GM18526 (cell line): ENCODE measurements at regions not wholly inside any gene's neighbourhood (a gene's known extent, or its start where the extent isn't known, plus 50 kb on each side); places are given as distances from the start of the nearest gene placed in this dataset.

ENCODE experiments used
- POLR2A ChIP-seq: IDR thresholded peaks from 3 replicates; pipeline ENCODE4 v1.6.1; 2011; ENCODE audit not compliant: insufficient read length; ENCODE audit errors: extremely low read depth

GRCh38 chr3:177330779-177331178 lies 133.5 kb upstream of the TBL1XR1 start:
- TF ChIP-seq POLR2A, result no peak

GRCh38 chr3:177331203-177331835 lies 134.0 kb upstream of the TBL1XR1 start:
- TF ChIP-seq POLR2A, result no peak

- TF ChIP-seq POLR2A, result no peak
Observed at GRCh38 chr3:177332955-177333354, 135.7 kb upstream of the TBL1XR1 start.

- no peak for TF ChIP-seq POLR2A
Observed at GRCh38 chr3:177333533-177334520, 136.5 kb upstream of the TBL1XR1 start.

GRCh38 chr3:177334803-177335202 lies 137.5 kb upstream of the TBL1XR1 start:
- TF ChIP-seq POLR2A, result no peak

- no peak for TF ChIP-seq POLR2A
Observed at GRCh38 chr3:177335728-177336127, 138.4 kb upstream of the TBL1XR1 start.

GRCh38 chr3:177336873-177337450 lies 139.7 kb upstream of the TBL1XR1 start:
- TF ChIP-seq POLR2A, result no peak

- no peak for TF ChIP-seq POLR2A
Observed at GRCh38 chr3:177337541-177338331, 140.5 kb upstream of the TBL1XR1 start.

- no peak for TF ChIP-seq POLR2A
Observed at GRCh38 chr3:177338697-177339219, 141.5 kb upstream of the TBL1XR1 start.

GRCh38 chr3:177340243-177340830 lies 143.1 kb upstream of the TBL1XR1 start:
- no peak for TF ChIP-seq POLR2A

- no peak for TF ChIP-seq POLR2A
Observed at GRCh38 chr3:177341736-177342419, 144.6 kb upstream of the TBL1XR1 start.

- no peak for TF ChIP-seq POLR2A
Observed at GRCh38 chr3:177343122-177343625, 145.9 kb upstream of the TBL1XR1 start.

GRCh38 chr3:177345049-177345972 lies 148.0 kb upstream of the TBL1XR1 start:
- TF ChIP-seq POLR2A, result no peak
